Body of pancreas (tissue), 4 donors: ENCODE measurements at regions not wholly inside any gene's neighbourhood (a gene's known extent, or its start where the extent isn't known, plus 50 kb on each side); places are given as distances from the start of the nearest gene placed in this dataset.

Experiments
- ATAC-seq: fragments of 150-250 bp; one replicate; pipeline ENCODE4 v1.9.1; 2016
- DNase-seq, 4 donors: peaks; one replicate each; pipeline ENCODE4 v3.0.0-alpha.2; 2019
- H3K27ac ChIP-seq, 4 donors: fragments of 200-600 bp; sonication (generic); 1 replicate in 3 of 4; 2 replicates in 1 of 4; pipeline versions ENCODE4 v1.5.1 to v1.6.1; 2016 to 2019; ENCODE audit warnings: mild to moderate bottlenecking in 1 of 4, mixed read lengths in 1 of 4, moderate library complexity in 1 of 4
- H3K27me3 ChIP-seq, 2 donors: fragments of 200-600 bp; sonication (generic); one replicate each; pipeline ENCODE4 v1.6.0; 2016; ENCODE audit warnings: mild to moderate bottlenecking in 1 of 2
- H3K36me3 ChIP-seq, 2 donors: fragments of 200-600 bp; sonication (generic); replicated peaks in 1 of 2; 2 replicates each; pipeline ENCODE4 v1.5.1; 2016; ENCODE audit warnings: low read depth in 2 of 2; ENCODE audit not compliant: insufficient read depth in 1 of 2
- H3K4me1 ChIP-seq: fragments of 200-600 bp; sonication (generic); one replicate; pipeline ENCODE4 v1.6.0; 2016
- H3K4me3 ChIP-seq, 2 donors: fragments of 200-600 bp; sonication (generic); 1 replicate in 1 of 2; 2 replicates in 1 of 2; pipeline ENCODE4 v1.5.1; 2016 to 2019
- H3K9me3 ChIP-seq, 3 donors: fragments of 200-600 bp; sonication (generic); 1 replicate in 2 of 3; 2 replicates in 1 of 3; pipeline ENCODE4 v1.5.1; 2016
- POLR2A ChIP-seq, 3 donors: fragments of 450-650 bp; IDR thresholded peaks; one replicate each; pipeline ENCODE4 v1.6.1; 2016; ENCODE audit warnings: antibody characterized with exemption in 3 of 3, mild to moderate bottlenecking in 2 of 3
- WGBS, 2 donors: methylation state at CpG; one replicate each; pipeline ENCODE4 v1.1.5; 2017; 5-methylcytosine and 5-hydroxymethylcytosine counted together
- intact Hi-C: fragments of 100-400 bp; cut with DNase I; formaldehyde crosslinking; loops from one replicate; pipeline ENCODE4 v1.15.1; 2023
- TF ChIP-seq, protein P1 (sequence below), 7 experiments: fragments of 450-650 bp in 4 of 7; fragments of 200-600 bp in 3 of 7; sonication (generic) in 3 of 7; IDR thresholded peaks; one replicate each; pipeline ENCODE4 v1.5.1; 2016 to 2019; ENCODE audit warnings: antibody characterized with exemption in 7 of 7

DNA sequence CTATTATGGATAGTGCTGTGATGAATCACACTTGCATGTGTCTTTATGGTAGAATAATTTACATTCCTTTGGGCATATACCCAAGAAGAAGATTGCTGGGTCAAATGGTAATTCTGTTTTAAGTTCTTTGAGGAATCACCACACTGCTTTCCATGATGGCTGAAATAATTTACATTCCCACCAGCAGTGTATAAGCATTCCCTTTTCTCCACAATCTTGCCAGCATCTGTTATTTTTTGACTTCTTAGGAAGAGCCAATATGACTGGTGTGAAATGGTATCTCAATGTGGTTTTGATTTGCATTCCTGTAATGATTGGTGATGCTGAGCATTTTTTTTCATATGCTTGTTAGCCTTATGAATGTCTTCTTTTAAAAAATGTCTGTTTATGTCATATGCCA, 1120.2 kb downstream of the ARAP2 start:
- H3K9me3 ChIP-seq, result no peaks in the 10 kb centered on the region
- ATAC-seq, result no peak
- H3K36me3 ChIP-seq, result no peaks in the 10 kb centered on the region
- no peaks in the 10 kb centered on the region for H3K27me3 ChIP-seq
- no peak overlapping the region for H3K4me3 ChIP-seq
- DNase-seq, result no peak
- no peak overlapping the region for H3K27ac ChIP-seq
- TF ChIP-seq, protein P1, sequence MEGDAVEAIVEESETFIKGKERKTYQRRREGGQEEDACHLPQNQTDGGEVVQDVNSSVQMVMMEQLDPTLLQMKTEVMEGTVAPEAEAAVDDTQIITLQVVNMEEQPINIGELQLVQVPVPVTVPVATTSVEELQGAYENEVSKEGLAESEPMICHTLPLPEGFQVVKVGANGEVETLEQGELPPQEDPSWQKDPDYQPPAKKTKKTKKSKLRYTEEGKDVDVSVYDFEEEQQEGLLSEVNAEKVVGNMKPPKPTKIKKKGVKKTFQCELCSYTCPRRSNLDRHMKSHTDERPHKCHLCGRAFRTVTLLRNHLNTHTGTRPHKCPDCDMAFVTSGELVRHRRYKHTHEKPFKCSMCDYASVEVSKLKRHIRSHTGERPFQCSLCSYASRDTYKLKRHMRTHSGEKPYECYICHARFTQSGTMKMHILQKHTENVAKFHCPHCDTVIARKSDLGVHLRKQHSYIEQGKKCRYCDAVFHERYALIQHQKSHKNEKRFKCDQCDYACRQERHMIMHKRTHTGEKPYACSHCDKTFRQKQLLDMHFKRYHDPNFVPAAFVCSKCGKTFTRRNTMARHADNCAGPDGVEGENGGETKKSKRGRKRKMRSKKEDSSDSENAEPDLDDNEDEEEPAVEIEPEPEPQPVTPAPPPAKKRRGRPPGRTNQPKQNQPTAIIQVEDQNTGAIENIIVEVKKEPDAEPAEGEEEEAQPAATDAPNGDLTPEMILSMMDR (IDR thresholded peaks at IDR 0.05), result no peak
- TF ChIP-seq POLR2A (IDR thresholded peaks at IDR 0.05), result no peak
- intact Hi-C loops, result no loop called here
- peaks cover 3% of the 10 kb centered on the region for H3K4me1 ChIP-seq

DNA sequence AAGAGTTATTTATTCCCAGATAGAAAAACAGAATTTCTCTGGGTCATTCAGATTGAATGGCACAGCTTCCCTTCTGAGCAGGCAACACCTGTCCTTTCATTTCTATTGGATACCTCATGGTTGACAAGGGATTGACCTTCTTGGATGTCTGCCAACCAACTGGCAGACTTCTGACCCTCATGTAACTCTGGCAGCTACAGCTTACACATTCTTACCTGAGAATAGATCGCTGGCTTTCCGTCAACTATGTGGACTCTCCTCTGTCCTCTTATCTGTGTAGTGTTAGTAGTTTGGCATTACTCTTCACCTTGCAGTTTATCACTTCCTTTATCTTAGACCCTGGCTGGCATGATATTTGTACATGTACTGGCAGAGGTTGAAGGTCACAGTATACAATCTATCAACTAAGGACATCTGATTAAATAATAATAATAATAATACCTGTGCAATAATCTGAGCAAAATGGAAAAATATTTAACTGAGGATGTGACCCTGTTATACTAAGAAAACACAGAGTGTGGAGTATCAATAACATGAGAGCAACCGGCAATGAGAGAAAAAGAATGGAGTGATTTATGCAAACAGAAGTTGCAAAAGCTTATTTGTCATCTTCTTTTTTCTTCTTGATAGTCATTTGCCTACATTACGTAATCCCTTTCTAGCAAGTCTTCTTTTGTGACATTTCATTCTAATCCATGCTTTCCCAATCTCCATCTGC, 1118.2 kb downstream of the ARAP2 start:
- no peaks in the 10 kb centered on the region for H3K9me3 ChIP-seq
- intact Hi-C loops, result no loop called here
- 22 to 37% methylated on average over 4 of the region's 4 CpGs for WGBS, 2 donors
- no peak overlapping the region for H3K4me3 ChIP-seq
- H3K36me3 ChIP-seq, result no peaks in the 10 kb centered on the region
- DNase-seq (peak in 2 of 4 donors; percentile 18 to 23), ATAC-seq (no peak)
- no peaks in the 10 kb centered on the region for H3K27me3 ChIP-seq
- no peak overlapping the region for H3K27ac ChIP-seq
- peaks cover 3% of the 10 kb centered on the region for H3K4me1 ChIP-seq
- TF ChIP-seq POLR2A (IDR thresholded peaks at IDR 0.05), result no peak
- TF ChIP-seq, protein P1 (IDR thresholded peaks at IDR 0.05), result no peak

DNA sequence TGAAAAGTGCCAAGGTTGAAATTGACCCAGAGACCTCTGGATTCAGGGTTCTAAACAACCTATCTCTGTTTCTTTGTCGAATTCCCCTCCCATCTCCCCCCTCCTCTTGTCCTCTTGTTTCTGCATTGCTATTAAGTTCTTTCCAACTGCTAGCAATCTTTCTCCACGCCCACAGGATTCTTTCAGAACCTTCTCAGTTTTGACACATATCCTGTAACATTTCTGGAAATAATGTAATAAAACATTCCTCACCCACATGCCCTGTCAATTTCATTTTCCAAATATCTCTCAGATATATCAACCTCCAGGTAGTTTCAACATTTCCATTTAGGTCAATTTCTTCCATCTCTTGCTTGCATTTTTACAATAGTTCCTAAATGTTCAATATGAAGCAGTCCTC, 1105.9 kb downstream of the ARAP2 start:
- 25 to 40% methylated on average over 2 of the region's 2 CpGs for WGBS, 2 donors
- H3K27me3 ChIP-seq, result no peaks in the 10 kb centered on the region

DNA sequence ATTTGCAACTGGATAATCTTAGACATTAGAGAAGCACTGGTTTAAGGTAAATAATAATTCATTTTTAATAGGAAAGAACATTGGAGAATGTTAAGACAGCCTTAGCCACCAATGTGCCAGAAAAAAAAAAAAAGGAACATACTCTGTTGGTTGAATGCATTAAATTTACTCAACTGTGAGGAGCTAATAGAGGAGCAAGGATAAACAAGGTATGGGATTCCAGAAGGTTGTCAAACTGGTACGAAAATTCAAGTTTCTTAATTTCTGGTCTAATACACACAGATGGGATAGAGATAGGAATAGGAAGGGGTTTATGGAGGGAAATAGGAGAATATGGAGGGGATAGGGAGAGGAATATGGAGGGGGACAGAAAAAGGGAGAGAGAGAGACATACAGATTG, 1096.6 kb downstream of the ARAP2 start:
- Histone ChIP-seq H3K36me3 (no peaks in the 10 kb centered on the region), H3K27me3 (no peaks in the 10 kb centered on the region), H3K4me1 (no peaks in the 10 kb centered on the region), H3K27ac (no peak overlapping the region), H3K9me3 (no peaks in the 10 kb centered on the region), H3K4me3 (no peak overlapping the region)
- intact Hi-C loops, result no loop called here
- ATAC-seq (no peak), DNase-seq (no peak)
- no peak for TF ChIP-seq POLR2A (IDR thresholded peaks at IDR 0.05)
- TF ChIP-seq, protein P1 (IDR thresholded peaks at IDR 0.05), result no peak
- WGBS, 2 donors, result 63 to 88% methylated on average over 1 of the region's 1 CpG

More for the DNA sequence above, 1105.9 kb downstream of the ARAP2 start:
- Histone ChIP-seq H3K27ac (no peak overlapping the region), H3K36me3 (no peaks in the 10 kb centered on the region), H3K9me3 (no peaks in the 10 kb centered on the region), H3K4me1 (peaks cover 9% of the 10 kb centered on the region), H3K4me3 (no peak overlapping the region)
- no peak for DNase-seq
- ATAC-seq, result no peak
- TF ChIP-seq, protein P1 (IDR thresholded peaks at IDR 0.05), result no peak
- TF ChIP-seq POLR2A (IDR thresholded peaks at IDR 0.05), result no peak
- intact Hi-C loops, result no loop called here
